ENCODE measurements at regions not wholly inside any gene's neighbourhood (a gene's known extent, or its start where the extent isn't known, plus 50 kb on each side); places are given as distances from the start of the nearest gene placed in this dataset.

GRCh38 chr19:32232449-32232848, 113.0 kb upstream of the ZNF507 start:
- TF ChIP-seq OSR1 (CRISPR knock-in tag; IDR thresholded peaks at IDR 0.05) (no peak), ARNTL (CRISPR knock-in tag; IDR thresholded peaks at IDR 0.05; ENCODE audit: borderline replicate concordance, low read depth) (no peak), POU6F1 (CRISPR knock-in tag; IDR thresholded peaks at IDR 0.05; ENCODE audit: borderline replicate concordance, low read depth) (no peak), TSHZ2 (CRISPR knock-in tag; IDR thresholded peaks at IDR 0.05) (no peak), CSRNP3 (CRISPR knock-in tag; IDR thresholded peaks at IDR 0.05) (no peak), TCF4 (CRISPR knock-in tag; IDR thresholded peaks at IDR 0.05; ENCODE audit: borderline replicate concordance) (no peak), CREB5 (CRISPR knock-in tag; IDR thresholded peaks at IDR 0.05; ENCODE audit: low read depth) (no peak), ZNF565 (CRISPR knock-in tag; conservative IDR thresholded peaks at IDR 0.05; ENCODE audit: low read depth) (no peak)
- no peak for ATAC-seq

GRCh38 chr19:32233091-32233490, 112.3 kb upstream of the ZNF507 start:
- TF ChIP-seq TCF4 (CRISPR knock-in tag; IDR thresholded peaks at IDR 0.05; ENCODE audit: borderline replicate concordance) (no peak), RARB (CRISPR knock-in tag; IDR thresholded peaks at IDR 0.05) (no peak), ARNTL (CRISPR knock-in tag; IDR thresholded peaks at IDR 0.05; ENCODE audit: borderline replicate concordance, low read depth) (no peak), OSR1 (CRISPR knock-in tag; IDR thresholded peaks at IDR 0.05) (no peak), ZNF8 (CRISPR knock-in tag; IDR thresholded peaks at IDR 0.05) (no peak), ZC3H10 (CRISPR knock-in tag; IDR thresholded peaks at IDR 0.05) (no peak), CSRNP3 (CRISPR knock-in tag; IDR thresholded peaks at IDR 0.05) (no peak), POU6F1 (CRISPR knock-in tag; IDR thresholded peaks at IDR 0.05; ENCODE audit: borderline replicate concordance, low read depth) (no peak), SNAI2 (CRISPR knock-in tag; IDR thresholded peaks at IDR 0.05) (no peak), ZFP3 (CRISPR knock-in tag; IDR thresholded peaks at IDR 0.05) (no peak), ISL1 (CRISPR knock-in tag; IDR thresholded peaks at IDR 0.05) (no peak), ZNF565 (CRISPR knock-in tag; conservative IDR thresholded peaks at IDR 0.05; ENCODE audit: low read depth) (no peak), CSDC2 (CRISPR knock-in tag; IDR thresholded peaks at IDR 0.05) (no peak), CREB5 (CRISPR knock-in tag; IDR thresholded peaks at IDR 0.05; ENCODE audit: low read depth) (no peak), TSHZ2 (CRISPR knock-in tag; IDR thresholded peaks at IDR 0.05) (no peak), TOX (CRISPR knock-in tag; IDR thresholded peaks at IDR 0.05; ENCODE audit: borderline replicate concordance) (no peak), ESRRG (CRISPR knock-in tag; IDR thresholded peaks at IDR 0.05) (no peak)
- ATAC-seq = no peak
